ENCODE measurements at regions not wholly inside any gene's neighbourhood (a gene's known extent, or its start where the extent isn't known, plus 50 kb on each side); places are given as distances from the start of the nearest gene placed in this dataset.

DNA sequence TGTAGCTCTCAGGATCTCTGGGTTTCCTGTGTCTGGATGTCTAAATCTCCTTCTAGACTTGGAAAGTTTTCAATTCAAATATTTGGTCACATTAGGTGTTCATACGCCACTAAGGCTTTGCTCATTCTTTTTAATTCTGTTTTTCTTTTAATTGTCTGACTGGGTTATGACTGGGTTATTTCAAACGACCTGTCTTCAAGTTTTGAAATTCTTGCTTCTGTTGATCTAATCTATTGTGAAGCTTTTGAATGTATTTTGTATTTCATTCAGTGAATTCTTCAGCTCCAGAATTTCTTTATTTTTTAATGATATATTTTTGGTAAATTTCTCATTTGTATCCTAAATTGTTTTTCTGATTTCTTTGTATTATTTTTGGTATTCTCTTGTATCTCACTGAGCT, 81.0 kb upstream of the PCDH10 start:
- 40% methylated on average over 2 of the region's 2 CpGs for WGBS (ENCODE audit: insufficient coverage, low coverage, low lambda C conversion rate, missing lambda C conversion rate)
- Histone ChIP-seq H3K4me3 (no peak overlapping the region), H3K9me3 (no peaks in the 10 kb centered on the region), H3K36me3 (no peaks in the 10 kb centered on the region), H3K4me1 (no peaks in the 10 kb centered on the region), H3K27me3 (no peaks in the 10 kb centered on the region), H3K27ac (no peak overlapping the region)
- no peak for TF ChIP-seq POLR2A (IDR thresholded peaks at IDR 0.05)
- TF ChIP-seq, protein P1, sequence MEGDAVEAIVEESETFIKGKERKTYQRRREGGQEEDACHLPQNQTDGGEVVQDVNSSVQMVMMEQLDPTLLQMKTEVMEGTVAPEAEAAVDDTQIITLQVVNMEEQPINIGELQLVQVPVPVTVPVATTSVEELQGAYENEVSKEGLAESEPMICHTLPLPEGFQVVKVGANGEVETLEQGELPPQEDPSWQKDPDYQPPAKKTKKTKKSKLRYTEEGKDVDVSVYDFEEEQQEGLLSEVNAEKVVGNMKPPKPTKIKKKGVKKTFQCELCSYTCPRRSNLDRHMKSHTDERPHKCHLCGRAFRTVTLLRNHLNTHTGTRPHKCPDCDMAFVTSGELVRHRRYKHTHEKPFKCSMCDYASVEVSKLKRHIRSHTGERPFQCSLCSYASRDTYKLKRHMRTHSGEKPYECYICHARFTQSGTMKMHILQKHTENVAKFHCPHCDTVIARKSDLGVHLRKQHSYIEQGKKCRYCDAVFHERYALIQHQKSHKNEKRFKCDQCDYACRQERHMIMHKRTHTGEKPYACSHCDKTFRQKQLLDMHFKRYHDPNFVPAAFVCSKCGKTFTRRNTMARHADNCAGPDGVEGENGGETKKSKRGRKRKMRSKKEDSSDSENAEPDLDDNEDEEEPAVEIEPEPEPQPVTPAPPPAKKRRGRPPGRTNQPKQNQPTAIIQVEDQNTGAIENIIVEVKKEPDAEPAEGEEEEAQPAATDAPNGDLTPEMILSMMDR (IDR thresholded peaks at IDR 0.05) = no peak
- ATAC-seq (no peak), DNase-seq (no peak)
- intact Hi-C loops (cut with DNase I) = no loop called here

DNA sequence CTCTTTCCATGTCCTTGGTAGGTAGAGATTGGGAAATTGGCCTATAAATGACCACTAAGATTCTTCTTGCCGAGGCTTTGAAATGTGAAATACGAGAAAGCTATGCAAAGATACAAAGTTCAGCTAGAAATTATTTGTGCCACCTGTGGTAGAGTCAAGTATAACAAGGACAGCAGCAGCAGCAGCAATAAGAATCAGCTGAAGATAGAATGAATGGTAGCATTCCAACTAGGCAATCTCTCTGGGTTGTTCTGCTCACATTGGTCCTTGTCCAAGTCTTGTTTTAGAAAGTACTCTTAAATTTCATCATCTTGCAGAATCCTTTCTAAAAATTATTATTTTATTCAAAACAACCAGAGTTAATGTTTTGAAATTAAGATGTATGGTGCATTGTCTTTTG, 67.8 kb upstream of the PCDH10 start:
- H3K27me3 ChIP-seq = no peaks in the 10 kb centered on the region
- 17% methylated on average over 2 of the region's 2 CpGs for WGBS (ENCODE audit: insufficient coverage, low coverage, low lambda C conversion rate, missing lambda C conversion rate)
- ATAC-seq = no peak
- intact Hi-C loops (cut with DNase I) = no loop called here
- no peaks in the 10 kb centered on the region for H3K9me3 ChIP-seq
- H3K27ac ChIP-seq = no peak overlapping the region
- no peaks in the 10 kb centered on the region for H3K4me1 ChIP-seq
- H3K36me3 ChIP-seq = no peaks in the 10 kb centered on the region
- no peak for DNase-seq
- TF ChIP-seq, protein P1 (IDR thresholded peaks at IDR 0.05) = no peak
- H3K4me3 ChIP-seq = no peak overlapping the region

DNA sequence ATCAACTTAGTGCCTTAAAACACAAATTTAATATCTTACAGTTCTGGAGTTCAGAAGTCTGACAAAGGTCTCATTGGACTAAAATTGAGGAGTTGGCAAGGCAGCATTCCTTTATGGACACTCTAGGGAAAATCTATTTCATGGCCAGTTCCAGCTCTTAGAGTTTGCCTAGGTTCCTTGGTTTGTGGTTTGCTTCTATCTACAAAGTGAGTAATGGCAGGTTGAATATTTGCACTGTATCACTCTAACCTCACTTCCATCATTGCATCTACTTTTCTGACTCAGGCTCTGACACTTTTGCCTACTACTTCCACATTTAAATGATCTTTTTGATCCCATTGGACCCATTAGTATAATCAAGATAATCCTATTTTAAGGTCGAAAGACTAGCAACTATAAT, 64.7 kb upstream of the PCDH10 start:
- Histone ChIP-seq H3K36me3 (no peaks in the 10 kb centered on the region), H3K4me3 (no peak overlapping the region), H3K4me1 (no peaks in the 10 kb centered on the region), H3K27me3 (no peaks in the 10 kb centered on the region), H3K27ac (no peak overlapping the region), H3K9me3 (peaks cover 0 to 2% (median 0%) of the 10 kb centered on the region in 4 donors)
- WGBS (ENCODE audit: insufficient coverage, low coverage, low lambda C conversion rate, missing lambda C conversion rate) = 47% methylated on average over 1 of the region's 1 CpG
- DNase-seq (no peak), ATAC-seq (no peak)
- intact Hi-C loops (cut with DNase I) = no loop called here
- TF ChIP-seq, protein P1 (IDR thresholded peaks at IDR 0.05) = no peak
- no peak for TF ChIP-seq POLR2A (IDR thresholded peaks at IDR 0.05)

DNA sequence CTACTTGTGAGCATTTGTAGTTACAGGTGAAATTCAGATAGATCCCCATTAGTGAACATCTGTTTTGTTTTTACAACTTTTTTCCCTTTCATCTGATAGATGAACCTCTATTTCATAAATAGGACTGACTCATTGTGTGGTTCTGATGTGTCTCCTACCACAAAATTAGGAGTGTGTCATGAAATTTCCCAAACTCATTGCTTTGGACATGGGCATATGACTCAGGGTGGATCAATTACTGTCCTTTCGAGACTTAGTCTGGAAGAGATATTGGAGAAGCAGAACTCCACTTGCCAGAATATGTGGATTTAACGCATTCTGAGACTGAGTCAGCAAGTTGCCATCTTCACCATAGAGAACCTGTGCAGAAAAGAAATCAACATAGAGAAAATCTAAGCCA, 53.5 kb upstream of the PCDH10 start:
- H3K27ac ChIP-seq = no peak overlapping the region
- intact Hi-C loops (cut with DNase I) = no loop called here
- H3K9me3 ChIP-seq = no peaks in the 10 kb centered on the region
- 48% methylated on average over 2 of the region's 2 CpGs for WGBS (ENCODE audit: insufficient coverage, low coverage, low lambda C conversion rate, missing lambda C conversion rate)
- H3K36me3 ChIP-seq = no peaks in the 10 kb centered on the region
- H3K27me3 ChIP-seq = no peaks in the 10 kb centered on the region
- TF ChIP-seq, protein P1 (IDR thresholded peaks at IDR 0.05) = no peak
- no peak for TF ChIP-seq POLR2A (IDR thresholded peaks at IDR 0.05)
- no peak for ATAC-seq
- H3K4me3 ChIP-seq = no peak overlapping the region
- H3K4me1 ChIP-seq = no peaks in the 10 kb centered on the region
- DNase-seq = no peak

DNA sequence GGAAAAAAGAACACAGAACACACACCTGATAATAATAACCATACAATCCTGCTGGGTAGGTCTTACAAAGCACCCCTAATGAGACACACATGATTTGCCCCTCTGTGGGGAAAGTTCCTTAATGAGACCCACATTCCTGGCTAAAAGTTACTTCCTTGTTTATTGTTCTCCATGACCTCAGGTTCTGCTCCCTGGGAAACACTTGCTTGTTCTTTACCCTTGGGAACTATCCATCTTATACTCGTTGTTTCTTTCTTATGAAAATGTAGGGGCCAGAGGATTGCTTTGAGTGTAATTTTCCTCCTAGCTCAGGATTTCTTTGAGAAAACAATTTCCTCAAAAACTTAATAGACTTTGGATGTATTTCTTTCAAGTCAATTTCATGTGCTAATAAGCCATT, 52.1 kb upstream of the PCDH10 start:
- WGBS (ENCODE audit: insufficient coverage, low coverage, low lambda C conversion rate, missing lambda C conversion rate) = 16% methylated on average over 1 of the region's 1 CpG

More for the DNA sequence above, 52.1 kb upstream of the PCDH10 start:
- no peaks in the 10 kb centered on the region for H3K4me1 ChIP-seq
- H3K4me3 ChIP-seq = no peak overlapping the region
- no peaks in the 10 kb centered on the region for H3K9me3 ChIP-seq
- no peaks in the 10 kb centered on the region for H3K27me3 ChIP-seq
- H3K36me3 ChIP-seq = no peaks in the 10 kb centered on the region
- intact Hi-C loops (cut with DNase I) = no loop called here
- TF ChIP-seq POLR2A (IDR thresholded peaks at IDR 0.05) = no peak
- TF ChIP-seq, protein P1 (IDR thresholded peaks at IDR 0.05) = no peak
- ATAC-seq (no peak), DNase-seq (no peak)
- H3K27ac ChIP-seq = no peak overlapping the region

Data from right lobe of liver (tissue), 6 donors.